ENCODE measurements at regions not wholly inside any gene's neighbourhood (a gene's known extent, or its start where the extent isn't known, plus 50 kb on each side); places are given as distances from the start of the nearest gene placed in this dataset.

DNA sequence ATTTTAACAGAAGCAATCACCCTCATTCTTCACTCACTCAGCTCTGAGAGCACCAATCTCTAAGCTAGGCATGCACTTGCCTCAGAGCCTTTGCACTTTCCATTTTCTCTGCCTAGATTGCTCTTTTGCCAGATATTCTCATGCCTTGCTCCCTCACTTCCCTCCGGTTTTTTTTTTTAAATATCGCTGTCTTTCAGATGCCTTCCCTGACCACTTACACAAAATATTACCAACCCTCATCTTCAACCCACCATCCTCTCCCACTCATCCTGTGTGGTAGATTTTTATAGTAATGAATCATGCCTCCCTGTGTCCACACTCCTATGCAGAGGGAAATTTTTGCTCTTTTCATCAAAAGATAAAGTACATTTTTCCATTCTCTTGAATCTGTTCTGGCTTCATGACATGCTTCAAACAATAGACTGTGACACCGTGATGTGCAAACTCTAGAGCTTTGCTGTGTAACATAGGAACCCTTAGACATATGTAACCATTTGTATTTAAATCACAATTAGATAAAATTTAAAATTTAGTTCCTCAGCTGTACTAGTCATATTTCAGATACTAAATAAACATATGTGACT is 437.1 kb downstream of the UTRN start:
- TF ChIP-seq, protein P1, sequence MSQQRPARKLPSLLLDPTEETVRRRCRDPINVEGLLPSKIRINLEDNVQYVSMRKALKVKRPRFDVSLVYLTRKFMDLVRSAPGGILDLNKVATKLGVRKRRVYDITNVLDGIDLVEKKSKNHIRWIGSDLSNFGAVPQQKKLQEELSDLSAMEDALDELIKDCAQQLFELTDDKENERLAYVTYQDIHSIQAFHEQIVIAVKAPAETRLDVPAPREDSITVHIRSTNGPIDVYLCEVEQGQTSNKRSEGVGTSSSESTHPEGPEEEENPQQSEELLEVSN (IDR thresholded peaks at IDR 0.05) = no peak
- TF ChIP-seq, protein P2, sequence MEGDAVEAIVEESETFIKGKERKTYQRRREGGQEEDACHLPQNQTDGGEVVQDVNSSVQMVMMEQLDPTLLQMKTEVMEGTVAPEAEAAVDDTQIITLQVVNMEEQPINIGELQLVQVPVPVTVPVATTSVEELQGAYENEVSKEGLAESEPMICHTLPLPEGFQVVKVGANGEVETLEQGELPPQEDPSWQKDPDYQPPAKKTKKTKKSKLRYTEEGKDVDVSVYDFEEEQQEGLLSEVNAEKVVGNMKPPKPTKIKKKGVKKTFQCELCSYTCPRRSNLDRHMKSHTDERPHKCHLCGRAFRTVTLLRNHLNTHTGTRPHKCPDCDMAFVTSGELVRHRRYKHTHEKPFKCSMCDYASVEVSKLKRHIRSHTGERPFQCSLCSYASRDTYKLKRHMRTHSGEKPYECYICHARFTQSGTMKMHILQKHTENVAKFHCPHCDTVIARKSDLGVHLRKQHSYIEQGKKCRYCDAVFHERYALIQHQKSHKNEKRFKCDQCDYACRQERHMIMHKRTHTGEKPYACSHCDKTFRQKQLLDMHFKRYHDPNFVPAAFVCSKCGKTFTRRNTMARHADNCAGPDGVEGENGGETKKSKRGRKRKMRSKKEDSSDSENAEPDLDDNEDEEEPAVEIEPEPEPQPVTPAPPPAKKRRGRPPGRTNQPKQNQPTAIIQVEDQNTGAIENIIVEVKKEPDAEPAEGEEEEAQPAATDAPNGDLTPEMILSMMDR (IDR thresholded peaks at IDR 0.05; ENCODE audit: control extremely low read depth in 1 of 3, insufficient read depth in 1 of 3, low read depth in 1 of 3, low read length in 3 of 3) = no peak
- no peak for TF ChIP-seq CHD1 (IDR thresholded peaks at IDR 0.05; ENCODE audit: low read depth, low read length)
- no peak for TF ChIP-seq CEBPB (IDR thresholded peaks at IDR 0.05; ENCODE audit: low read depth, low read length)
- TF ChIP-seq RAD21 (IDR thresholded peaks at IDR 0.05 in 1 of 2, conservative IDR thresholded peaks at IDR 0.05 in 1 of 2; ENCODE audit: low read depth in 2 of 2, low read length in 2 of 2) = no peak
- TF ChIP-seq EZH2 (IDR thresholded peaks at IDR 0.05; ENCODE audit: low read depth, low read length, severe bottlenecking) = no peak
- TF ChIP-seq YY1 (IDR thresholded peaks at IDR 0.05; ENCODE audit: low read depth, low read length) = no peak
- no peak for TF ChIP-seq CBX5 (IDR thresholded peaks at IDR 0.05; ENCODE audit: low read depth, low read length)
- no peak for TF ChIP-seq NANOG (IDR thresholded peaks at IDR 0.05; ENCODE audit: insufficient read depth, low read depth, low read length, poor library complexity, severe bottlenecking)

All from H1 (cell line).